GM12878 (cell line): ENCODE measurements at regions not wholly inside any gene's neighbourhood (a gene's known extent, or its start where the extent isn't known, plus 50 kb on each side); places are given as distances from the start of the nearest gene placed in this dataset.

Source experiments
- ATAC-seq: fragments of 200-7000 bp; cut with Tn5 transposase; 3 replicates; pipeline ENCODE4 v1.9.1; 2020; ENCODE audit warnings: mild to moderate bottlenecking, moderate library complexity
- BruUV-seq: library from RNA; stranded (reverse); fragments of 400-500 nt; replicated peaks from 2 replicates; lab custom pipeline; 2021; lab: Mats Ljungman, UMichigan
- CTCF ChIA-PET: fragments of 300-600 bp; sonication (Branson Sonifier 250); formaldehyde crosslinking; extraction: SDS; loops from one replicate; lab custom pipeline; 2021; ENCODE audit warnings: inconsistent platforms; lab: Yijun Ruan, JAX
- POLR2A ChIA-PET: fragments of 350-600 bp; formaldehyde crosslinking; extraction: SDS; loops from one replicate; lab custom pipeline; 2021; ENCODE audit warnings: inconsistent platforms; lab: Charles Lee
- RAD21 ChIA-PET: fragments of 300-600 bp; sonication (Branson Sonifier 250); formaldehyde crosslinking; loops from one replicate; lab custom pipeline; 2023; ENCODE audit warnings: antibody characterized with exemption; ENCODE audit not compliant: unreplicated experiment; lab: Charles Lee
- SMC1A ChIA-PET: fragments of 300-600 bp; sonication (Branson Sonifier 250); formaldehyde crosslinking; loops from one replicate; lab custom pipeline; 2023; ENCODE audit not compliant: unreplicated experiment, uncharacterized antibody; lab: Charles Lee
- DNase-seq: peaks from one replicate; pipeline ENCODE4 v3.0.0-alpha.2; 2011; ENCODE audit warnings: low read depth, low spot score
- FAIRE-seq: peaks from 3 replicates; lab custom pipeline; 2011; peaks lifted over from hg19 to GRCh38; lab: Jason Lieb, UNC
- H2AFZ ChIP-seq: 2 replicates; pipeline ENCODE4 v1.6.0; 2011; ENCODE audit warnings: low read depth, low read length, control low read depth; ENCODE audit not compliant: control insufficient read depth
- H3K27ac ChIP-seq: 2 replicates; pipeline ENCODE4 v1.5.1; 2011; ENCODE audit warnings: control low read depth; ENCODE audit not compliant: control insufficient read depth, insufficient read depth
- H3K27me3 ChIP-seq, 2 experiments: replicated peaks in 1 of 2; 2 replicates each; pipeline versions ENCODE4 v1.6.0 to v1.6.1; 2011; ENCODE audit warnings: low read length in 1 of 2; ENCODE audit not compliant: control insufficient read depth in 2 of 2, insufficient read depth in 2 of 2
- H3K36me3 ChIP-seq, 2 experiments: 2 replicates each; pipeline ENCODE4 v1.5.1; 2011; ENCODE audit warnings: low read length in 1 of 2; ENCODE audit not compliant: control insufficient read depth in 2 of 2, insufficient read depth in 2 of 2
- H3K4me1 ChIP-seq: 2 replicates; pipeline ENCODE4 v1.6.1; 2011; ENCODE audit warnings: mild to moderate bottlenecking, low read length, moderate library complexity, mixed read lengths; ENCODE audit not compliant: control insufficient read depth, insufficient read depth
- H3K4me2 ChIP-seq: 2 replicates; pipeline ENCODE4 v1.6.0; 2011; ENCODE audit warnings: control low read depth; ENCODE audit not compliant: control insufficient read depth, insufficient read depth
- H3K4me3 ChIP-seq: fragments of 200-600 bp; sonication (generic); 2 replicates; pipeline ENCODE4 v1.5.1; 2016
- H3K79me2 ChIP-seq: 2 replicates; pipeline ENCODE4 v1.6.0; 2011; ENCODE audit warnings: low read length; ENCODE audit not compliant: control insufficient read depth, insufficient read depth
- H3K9ac ChIP-seq: 2 replicates; pipeline ENCODE4 v1.8.0; 2011; ENCODE audit warnings: low read length, control low read depth, mixed read lengths; ENCODE audit not compliant: control insufficient read depth, insufficient read depth
- H3K9me3 ChIP-seq: replicated peaks from 3 replicates; pipeline ENCODE4 v1.5.1; 2011; ENCODE audit warnings: mild to moderate bottlenecking, low read length; ENCODE audit not compliant: control insufficient read depth, insufficient read depth
- H4K20me1 ChIP-seq: 2 replicates; pipeline ENCODE4 v1.6.0; 2011; ENCODE audit not compliant: control insufficient read depth, insufficient read depth
- ATF2 ChIP-seq: IDR thresholded peaks from 2 replicates; pipeline ENCODE4 v1.6.1; 2012; ENCODE audit warnings: low read length, inconsistent platforms
- HDAC6 ChIP-seq: fragments of 200-600 bp; sonication (generic); IDR thresholded peaks from one replicate; pipeline ENCODE4 v1.8.0; 2017; ENCODE audit warnings: antibody characterized with exemption; ENCODE audit not compliant: unreplicated experiment
- IRF5 ChIP-seq: fragments of 450-650 bp; IDR thresholded peaks from 2 replicates; pipeline ENCODE4 v1.6.1; 2017; ENCODE audit warnings: borderline replicate concordance
- MYB ChIP-seq: fragments of 150-350 bp; IDR thresholded peaks from 2 replicates; pipeline ENCODE4 v1.6.1; 2014; ENCODE audit warnings: mild to moderate bottlenecking, low read depth, low read length, borderline replicate concordance
- STAT1 ChIP-seq: fragments of 450-650 bp; conservative IDR thresholded peaks from 2 replicates; pipeline ENCODE4 v1.6.1; 2014; ENCODE audit warnings: antibody characterized with exemption, mild to moderate bottlenecking
- WRNIP1 ChIP-seq: IDR thresholded peaks from 2 replicates; pipeline ENCODE4 v1.6.1; 2011; ENCODE audit warnings: low read depth, low read length, improper control_type of control experiment, borderline replicate concordance
- YBX1 ChIP-seq: fragments of 450-650 bp; IDR thresholded peaks from 2 replicates; pipeline ENCODE4 v1.6.1; 2016; ENCODE audit warnings: antibody characterized with exemption
- YY1 ChIP-seq: IDR thresholded peaks from 2 replicates; pipeline ENCODE4 v1.6.1; 2011; ENCODE audit warnings: low read depth, mild to moderate bottlenecking, low read length
- ZNF687 ChIP-seq: fragments of 450-650 bp; IDR thresholded peaks from 2 replicates; pipeline ENCODE4 v1.6.1; 2017; ENCODE audit warnings: mild to moderate bottlenecking, moderate library complexity
- ZZZ3 ChIP-seq: IDR thresholded peaks from 2 replicates; pipeline ENCODE4 v1.6.1; 2011; ENCODE audit warnings: low read depth; ENCODE audit not compliant: control insufficient read depth, insufficient read length
- WGBS: methylation state at CpG from one replicate; pipeline ENCODE4 v1.1.6; 2016; ENCODE audit warnings: low lambda C conversion rate; ENCODE audit not compliant: insufficient replicate concordance, insufficient coverage; ENCODE audit errors: missing lambda C conversion rate; 5-methylcytosine and 5-hydroxymethylcytosine counted together
- in situ Hi-C: fragments of 300-500 bp; cut with MboI; formaldehyde crosslinking; loops from 9 replicates; pipeline ENCODE4 v1.14.3; 2018; ENCODE audit warnings: mixed read lengths
- intact Hi-C: fragments of 100-400 bp; cut with micrococcal nuclease; formaldehyde crosslinking; loops from one replicate; pipeline ENCODE4 v1.14.2; 2022; ENCODE audit not compliant: unreplicated experiment

GRCh38 chr1:224817382-224817781, 112.1 kb upstream of the DNAH14 start:
- BruUV-seq, result no TSS peak
- ChIA-PET RAD21 (interaction anchor here (1.4 to 1.5 kb wide), 2 partner anchors 11 to 12 kb away, joined by 3 read pairs; no protein-coding TSS in a partner anchor), POLR2A (no interaction called here), CTCF (interaction anchor here (1.3 kb wide), 1 partner anchor 34 kb away, joined by 3 read pairs; no protein-coding TSS in a partner anchor), SMC1A (interaction anchor here (1.0 to 1.4 kb wide), 3 partner anchors 10 to 20 kb away, joined by 3 to 5 read pairs (median 3); no protein-coding TSS in a partner anchor)
- no peaks in the 10 kb centered on the region for H3K4me1 ChIP-seq
- no peak overlapping the region for H3K27ac ChIP-seq
- WGBS, result 65% methylated on average over 3 of the region's 3 CpGs
- no peaks in the 10 kb centered on the region for H3K36me3 ChIP-seq
- H3K4me3 ChIP-seq, result no peak overlapping the region
- in situ Hi-C loops, result no loop called here
- ATAC-seq (no peak), FAIRE-seq (no peak), DNase-seq (no peak)
- no peak overlapping the region for H2AFZ ChIP-seq
- H3K27me3 ChIP-seq, result no peaks in the 10 kb centered on the region
- intact Hi-C loops, result no loop called here
- no peaks in the 10 kb centered on the region for H3K79me2 ChIP-seq
- H3K4me2 ChIP-seq, result no peak overlapping the region
- TF ChIP-seq YBX1, result no peak
- TF ChIP-seq STAT1, result no peak
- TF ChIP-seq, all 136 proteins: peak for 0
- no peak overlapping the region for H3K9ac ChIP-seq
- no peaks in the 10 kb centered on the region for H4K20me1 ChIP-seq
- no peaks in the 10 kb centered on the region; the same call in 1 of the 3 replicates for H3K9me3 ChIP-seq

GRCh38 chr1:224819861-224820260, 109.6 kb upstream of the DNAH14 start:
- no TSS peak for BruUV-seq
- ChIA-PET CTCF (interaction anchor here (2.1 kb wide), 1 partner anchor 31 kb away, joined by 11 read pairs; no protein-coding TSS in a partner anchor), SMC1A (no interaction called here), POLR2A (no interaction called here), RAD21 (no interaction called here)
- H3K36me3 ChIP-seq, result no peaks in the 10 kb centered on the region
- no peaks in the 10 kb centered on the region; the same call in 1 of the 3 replicates for H3K9me3 ChIP-seq
- ATAC-seq (no peak), FAIRE-seq (no peak), DNase-seq (no peak)
- no peaks in the 10 kb centered on the region for H3K79me2 ChIP-seq
- no peak overlapping the region for H3K9ac ChIP-seq
- H3K4me1 ChIP-seq, result no peaks in the 10 kb centered on the region
- intact Hi-C loops, result no loop called here
- H3K27me3 ChIP-seq, result no peaks in the 10 kb centered on the region
- H3K27ac ChIP-seq, result no peak overlapping the region
- in situ Hi-C loops, result no loop called here
- no peaks in the 10 kb centered on the region for H4K20me1 ChIP-seq
- no peak overlapping the region for H2AFZ ChIP-seq
- H3K4me3 ChIP-seq, result no peak overlapping the region
- H3K4me2 ChIP-seq, result no peak overlapping the region
- WGBS, result 67% methylated on average over 3 of the region's 3 CpGs
- no peak for TF ChIP-seq ZZZ3
- TF ChIP-seq HDAC6, result no peak
- TF ChIP-seq MYB, result no peak
- no peak for TF ChIP-seq STAT1
- no peak for TF ChIP-seq ZNF687
- no peak for TF ChIP-seq ATF2
- no peak for TF ChIP-seq IRF5
- no peak for TF ChIP-seq YY1
- TF ChIP-seq WRNIP1, result no peak
